Astrocyte (in vitro differentiated cells and primary cell): ENCODE measurements at regions not wholly inside any gene's neighbourhood (a gene's known extent, or its start where the extent isn't known, plus 50 kb on each side); places are given as distances from the start of the nearest gene placed in this dataset.

Experiments
- EZH2 ChIP-seq: IDR thresholded peaks from 2 replicates; pipeline ENCODE4 v1.6.1; 2012; ENCODE audit warnings: mild to moderate bottlenecking, low read length, inconsistent platforms; ENCODE audit not compliant: insufficient read depth
- TF ChIP-seq, protein P1 (sequence below): IDR thresholded peaks from 2 replicates; pipeline ENCODE4 v1.5.1; 2011; ENCODE audit warnings: low read depth, mild to moderate bottlenecking, inconsistent platforms, low read length, moderate library complexity; ENCODE audit not compliant: insufficient read depth

DNA sequence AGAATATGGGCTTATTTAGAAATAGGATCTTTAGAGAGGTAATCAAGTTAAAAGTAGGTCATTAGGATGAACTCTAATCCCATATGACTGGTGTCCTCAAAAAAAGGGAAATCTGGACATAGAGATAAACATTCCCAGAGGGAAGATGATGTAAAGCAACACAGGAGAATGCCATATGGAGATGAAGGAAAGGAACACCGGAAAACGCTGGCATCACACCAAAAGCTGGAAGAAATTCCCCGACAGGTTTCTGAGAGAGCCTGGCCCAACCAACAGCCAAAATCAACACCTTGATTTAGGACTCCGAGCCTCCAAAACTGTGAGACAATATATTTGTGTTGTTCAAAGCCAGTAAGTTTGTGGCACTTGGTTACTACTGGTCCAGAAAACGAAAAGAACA lies 296.7 kb downstream of the DSEL start:
- TF ChIP-seq, protein P1, sequence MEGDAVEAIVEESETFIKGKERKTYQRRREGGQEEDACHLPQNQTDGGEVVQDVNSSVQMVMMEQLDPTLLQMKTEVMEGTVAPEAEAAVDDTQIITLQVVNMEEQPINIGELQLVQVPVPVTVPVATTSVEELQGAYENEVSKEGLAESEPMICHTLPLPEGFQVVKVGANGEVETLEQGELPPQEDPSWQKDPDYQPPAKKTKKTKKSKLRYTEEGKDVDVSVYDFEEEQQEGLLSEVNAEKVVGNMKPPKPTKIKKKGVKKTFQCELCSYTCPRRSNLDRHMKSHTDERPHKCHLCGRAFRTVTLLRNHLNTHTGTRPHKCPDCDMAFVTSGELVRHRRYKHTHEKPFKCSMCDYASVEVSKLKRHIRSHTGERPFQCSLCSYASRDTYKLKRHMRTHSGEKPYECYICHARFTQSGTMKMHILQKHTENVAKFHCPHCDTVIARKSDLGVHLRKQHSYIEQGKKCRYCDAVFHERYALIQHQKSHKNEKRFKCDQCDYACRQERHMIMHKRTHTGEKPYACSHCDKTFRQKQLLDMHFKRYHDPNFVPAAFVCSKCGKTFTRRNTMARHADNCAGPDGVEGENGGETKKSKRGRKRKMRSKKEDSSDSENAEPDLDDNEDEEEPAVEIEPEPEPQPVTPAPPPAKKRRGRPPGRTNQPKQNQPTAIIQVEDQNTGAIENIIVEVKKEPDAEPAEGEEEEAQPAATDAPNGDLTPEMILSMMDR: no peak
- no peak for TF ChIP-seq EZH2
